ENCODE measurements at regions not wholly inside any gene's neighbourhood (a gene's known extent, or its start where the extent isn't known, plus 50 kb on each side); places are given as distances from the start of the nearest gene placed in this dataset.

- no peak for DNase-seq (ENCODE audit: low read depth)
Observed at GRCh38 chr2:12254280-12254860, 462.4 kb upstream of the TRIB2 start.

- no peak for DNase-seq (ENCODE audit: low read depth)
Observed at GRCh38 chr2:12256206-12256605, 460.5 kb upstream of the TRIB2 start.

GRCh38 chr2:12257476-12257875, 459.3 kb upstream of the TRIB2 start:
- DNase-seq (ENCODE audit: low read depth) = no peak

- no peak for DNase-seq (ENCODE audit: low read depth)
Observed at GRCh38 chr2:12259493-12259892, 457.2 kb upstream of the TRIB2 start.

- DNase-seq (ENCODE audit: low read depth) = peak; percentile 6
Observed at GRCh38 chr2:12261986-12262680, 454.6 kb upstream of the TRIB2 start.

GRCh38 chr2:12262681-12263436, 453.9 kb upstream of the TRIB2 start:
- peak; percentile 4 for DNase-seq (ENCODE audit: low read depth)

- no peak for DNase-seq (ENCODE audit: low read depth)
Observed at GRCh38 chr2:12263730-12264129, 453.0 kb upstream of the TRIB2 start.

GRCh38 chr2:12264146-12264545, 452.6 kb upstream of the TRIB2 start:
- no peak for DNase-seq (ENCODE audit: low read depth)

- no peak for DNase-seq (ENCODE audit: low read depth)
Observed at GRCh38 chr2:12265646-12266045, 451.1 kb upstream of the TRIB2 start.

- DNase-seq (ENCODE audit: low read depth) = no peak
Observed at GRCh38 chr2:12267042-12267441, 449.7 kb upstream of the TRIB2 start.

- no peak for DNase-seq (ENCODE audit: low read depth)
Observed at GRCh38 chr2:12269041-12269972, 447.4 kb upstream of the TRIB2 start.

GRCh38 chr2:12270876-12271588, 445.7 kb upstream of the TRIB2 start:
- DNase-seq (ENCODE audit: low read depth) = no peak

GRCh38 chr2:12271589-12271984, 445.1 kb upstream of the TRIB2 start:
- DNase-seq (ENCODE audit: low read depth) = no peak

GRCh38 chr2:12273111-12273510, 443.6 kb upstream of the TRIB2 start:
- no peak for DNase-seq (ENCODE audit: low read depth)

- DNase-seq (ENCODE audit: low read depth) = no peak
Observed at GRCh38 chr2:12274591-12274990, 442.1 kb upstream of the TRIB2 start.

GRCh38 chr2:12277241-12278034, 439.3 kb upstream of the TRIB2 start:
- DNase-seq (ENCODE audit: low read depth) = no peak

- no peak for DNase-seq (ENCODE audit: low read depth)
Observed at GRCh38 chr2:12278217-12278750, 438.5 kb upstream of the TRIB2 start.

- no peak for DNase-seq (ENCODE audit: low read depth)
Observed at GRCh38 chr2:12282780-12283695, 433.7 kb upstream of the TRIB2 start.

GRCh38 chr2:12284037-12284436, 432.7 kb upstream of the TRIB2 start:
- DNase-seq (ENCODE audit: low read depth) = no peak
